Activated CD4-positive, alpha-beta T cell treated with anti-CD3 and anti-CD28 coated beads, Interleukin-2, amount 50 U/mL, for 4 hours (primary cell): ENCODE measurements at regions not wholly inside any gene's neighbourhood (a gene's known extent, or its start where the extent isn't known, plus 50 kb on each side); places are given as distances from the start of the nearest gene placed in this dataset.
A peak's percentile ranks its signal among the peaks of the same experiment; 100 is the strongest.

Experiments used
- DNase-seq, 2 experiments: peaks; one replicate each; pipeline ENCODE4 v3.0.0-alpha.2; 2020

- DNase-seq = no peak
Observed at GRCh38 chr12:89181271-89181920, 170.9 kb downstream of the DUSP6 start.

- no peak for DNase-seq
Observed at GRCh38 chr12:89180496-89180895, 171.8 kb downstream of the DUSP6 start.

DNA sequence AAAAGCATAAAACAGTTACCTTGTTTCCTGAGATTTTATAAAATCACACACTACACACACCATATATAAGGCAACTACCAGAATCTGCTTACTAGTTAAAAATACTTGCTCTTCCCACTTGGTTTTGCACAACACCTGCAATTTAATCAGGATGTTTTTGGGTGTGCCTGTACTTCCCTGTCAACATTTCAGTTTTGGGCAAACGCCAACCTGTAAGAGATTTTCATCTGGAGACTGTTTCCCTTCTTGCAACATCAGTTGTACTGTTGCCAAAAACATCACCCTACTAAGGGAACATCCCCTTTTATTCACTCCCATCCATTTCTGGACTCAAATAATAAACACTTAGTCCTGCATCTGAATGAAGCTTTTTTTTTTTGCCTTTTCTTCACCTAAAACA lies 172.3 kb downstream of the DUSP6 start:
- DNase-seq = no peak

DNA sequence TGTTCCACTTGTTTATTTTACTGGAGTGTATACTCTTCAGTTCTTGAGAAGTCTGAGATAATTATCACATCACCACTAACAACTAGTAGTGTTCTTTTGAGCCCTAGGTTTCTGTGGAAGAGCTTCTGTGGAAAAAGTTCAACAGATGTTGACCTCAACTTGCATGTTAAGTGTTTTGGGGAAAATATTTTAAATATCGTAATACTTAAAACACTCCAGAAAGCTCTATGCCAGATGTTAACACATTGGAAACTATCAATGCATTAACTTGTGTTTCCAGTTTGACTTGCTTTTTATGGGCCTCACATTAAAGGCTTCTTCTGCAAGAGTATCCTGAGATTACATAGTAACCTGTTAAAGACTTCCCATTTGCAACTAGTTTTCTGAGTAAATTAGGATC lies 173.1 kb downstream of the DUSP6 start:
- DNase-seq = no peak

GRCh38 chr12:89177802-89178395 lies 174.4 kb downstream of the DUSP6 start:
- DNase-seq = no peak

DNA sequence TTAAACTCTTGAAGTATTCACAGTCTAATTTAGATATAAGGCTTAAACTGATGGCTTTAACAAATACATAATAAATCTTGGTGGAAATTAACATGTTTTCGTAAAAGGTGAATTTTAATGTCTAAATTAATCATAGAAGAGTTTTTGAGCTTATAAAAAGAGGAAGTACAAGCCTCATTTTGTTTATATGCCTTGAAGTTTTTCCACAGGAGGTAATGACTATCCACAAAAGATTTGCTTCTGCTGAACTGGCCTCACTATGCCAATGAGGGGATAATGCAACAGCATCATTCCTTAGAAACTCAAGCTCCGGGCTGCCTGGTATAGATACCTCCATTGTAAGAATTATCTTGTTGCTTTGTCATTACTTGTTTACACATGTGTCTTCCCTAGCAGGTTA lies 175.6 kb downstream of the DUSP6 start:
- DNase-seq = no peak

DNA sequence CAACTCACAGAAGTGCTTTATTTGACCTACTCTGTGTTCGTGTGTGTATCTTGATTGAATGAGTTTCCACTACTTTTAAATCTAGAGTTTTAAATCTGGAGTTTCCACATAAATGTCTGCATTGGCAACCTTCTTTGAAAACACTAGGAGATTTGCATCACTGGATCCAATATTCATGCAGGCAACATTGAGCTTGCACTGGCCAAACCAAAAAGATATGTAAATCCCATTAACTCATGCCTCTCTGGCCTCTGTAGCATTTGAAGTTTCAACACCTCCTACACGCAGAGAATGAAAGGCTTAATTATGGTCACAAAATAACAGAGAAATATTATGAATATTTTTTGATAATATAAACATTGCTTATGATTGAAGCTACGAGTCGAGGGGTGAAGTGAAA lies 178.6 kb downstream of the DUSP6 start:
- DNase-seq = no peak

GRCh38 chr12:89173096-89173495 lies 179.2 kb downstream of the DUSP6 start:
- no peak for DNase-seq

- DNase-seq = no peak
Observed at GRCh38 chr12:89172224-89172623, 180.1 kb downstream of the DUSP6 start.

- DNase-seq = no peak
Observed at GRCh38 chr12:89169321-89169720, 183.0 kb downstream of the DUSP6 start.

GRCh38 chr12:89167986-89168385 lies 184.3 kb downstream of the DUSP6 start:
- DNase-seq = no peak

- DNase-seq = no peak
Observed at GRCh38 chr12:89166525-89166934, 185.8 kb downstream of the DUSP6 start.

- no peak for DNase-seq
Observed at GRCh38 chr12:89166121-89166520, 186.2 kb downstream of the DUSP6 start.

- no peak for DNase-seq
Observed at GRCh38 chr12:89165703-89166102, 186.6 kb downstream of the DUSP6 start.

- no peak for DNase-seq
Observed at GRCh38 chr12:89163918-89164317, 188.4 kb downstream of the DUSP6 start.

DNA sequence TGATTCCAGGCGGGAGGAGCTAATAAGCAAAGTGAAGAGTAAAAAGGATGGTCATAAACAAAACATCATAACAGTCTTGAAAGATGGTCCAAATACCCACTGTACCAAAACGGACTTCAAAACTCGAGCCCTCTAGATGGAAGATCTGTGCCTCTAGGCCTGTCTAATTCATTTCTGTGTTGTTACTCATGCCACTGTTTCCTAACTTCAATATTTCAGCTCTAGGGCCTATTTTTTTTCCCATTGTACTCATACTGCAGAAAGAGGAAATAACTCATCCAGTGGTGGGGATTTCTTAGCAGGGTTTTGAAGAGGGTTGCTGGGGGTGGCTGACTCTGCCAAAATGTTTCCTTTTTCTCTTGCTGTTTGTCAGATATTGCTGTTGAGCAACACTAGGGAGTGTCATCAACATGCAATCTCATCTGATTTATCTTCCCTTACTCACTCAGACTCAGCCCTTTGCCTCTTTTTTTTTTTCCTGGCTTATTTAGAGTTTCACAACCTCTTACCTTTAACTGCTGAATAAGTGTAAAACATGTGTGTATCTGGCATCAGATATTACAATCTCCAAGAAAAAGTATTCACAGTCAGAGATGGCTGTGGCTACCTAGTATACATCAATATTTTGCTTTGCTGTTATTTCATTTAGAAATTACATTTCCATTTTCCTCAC lies 189.6 kb downstream of the DUSP6 start:
- peak; percentile 23 to 40 for DNase-seq

- DNase-seq = no peak
Observed at GRCh38 chr12:89161557-89161956, 190.7 kb downstream of the DUSP6 start.

DNA sequence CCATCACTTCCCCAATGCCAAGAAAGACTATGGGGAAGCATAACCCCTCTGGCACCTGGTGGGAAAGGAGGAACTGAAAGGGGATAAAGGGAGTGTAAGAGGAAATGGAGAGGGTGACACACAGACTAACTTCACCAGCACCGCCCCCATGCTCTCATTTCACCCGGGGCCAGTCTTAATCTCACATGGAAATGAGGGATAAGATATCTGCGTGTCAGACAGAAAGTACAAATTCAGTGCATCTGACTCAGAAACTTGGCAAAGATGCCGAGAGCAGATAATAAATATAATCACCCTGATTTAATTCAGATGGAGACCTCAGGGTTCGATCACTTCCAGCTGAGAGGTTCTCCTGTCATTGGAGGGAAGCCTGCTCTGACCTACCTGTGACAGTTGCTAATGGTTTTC lies 191.6 kb downstream of the DUSP6 start:
- peak in 1 of 2 experiments; percentile 16 for DNase-seq

GRCh38 chr12:89157413-89157812 lies 194.9 kb downstream of the DUSP6 start:
- no peak for DNase-seq

DNA sequence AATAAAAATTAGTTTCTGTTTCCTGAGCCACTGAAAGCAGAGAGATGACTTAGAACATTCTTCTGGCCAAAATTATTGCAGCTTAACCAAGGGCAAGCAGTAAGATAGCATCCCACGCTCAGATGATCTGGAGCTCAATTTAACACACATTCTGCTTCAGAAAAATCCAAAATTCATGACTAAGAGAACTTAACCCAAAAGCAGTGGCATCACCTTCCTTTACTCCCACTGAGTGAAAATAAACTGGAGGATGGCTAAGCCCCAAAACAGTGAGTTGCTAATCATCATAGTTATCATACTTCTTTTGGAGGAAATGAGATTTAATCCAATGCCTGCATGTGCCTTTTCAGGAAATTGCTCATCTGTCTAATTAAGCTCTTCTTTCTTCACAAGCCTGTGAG lies 195.4 kb downstream of the DUSP6 start:
- no peak for DNase-seq

GRCh38 chr12:89156340-89156739 lies 196.0 kb downstream of the DUSP6 start:
- no peak for DNase-seq

GRCh38 chr12:89155826-89156225 lies 196.5 kb downstream of the DUSP6 start:
- DNase-seq = no peak

- DNase-seq = no peak
Observed at GRCh38 chr12:89154743-89155499, 197.4 kb downstream of the DUSP6 start.

DNA sequence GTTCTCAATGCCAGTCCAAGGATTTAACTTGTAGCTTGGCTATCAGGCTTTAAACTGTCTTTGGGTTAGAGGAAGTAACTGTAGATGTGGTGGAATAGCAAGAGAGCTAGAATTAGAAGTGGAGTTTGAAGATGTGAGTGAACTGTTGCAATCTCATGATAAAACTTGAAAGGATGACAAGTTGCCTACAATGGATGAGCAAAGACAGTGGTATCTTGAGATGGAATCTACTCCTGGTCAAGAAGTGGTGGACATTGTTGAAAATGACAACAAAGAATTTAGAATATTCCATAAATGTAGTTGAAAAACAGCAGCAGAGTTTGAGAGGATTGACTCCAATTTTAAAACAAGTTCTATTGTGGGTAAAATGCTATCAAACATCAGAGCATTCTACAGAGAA lies 199.0 kb downstream of the DUSP6 start:
- DNase-seq = no peak
